Right lobe of liver (tissue), 6 donors: ENCODE measurements at regions not wholly inside any gene's neighbourhood (a gene's known extent, or its start where the extent isn't known, plus 50 kb on each side); places are given as distances from the start of the nearest gene placed in this dataset.

ENCODE experiments used
- ATAC-seq, 4 donors: fragments of 200-7000 bp; cut with Tn5 transposase; one replicate each; pipeline ENCODE4 v1.9.1; 2020; ENCODE audit warnings: mild to moderate bottlenecking in 4 of 4, moderate library complexity in 4 of 4
- DNase-seq, 3 donors: peaks; one replicate each; pipeline ENCODE4 v3.0.0-alpha.2; 2020
- H3K27ac ChIP-seq, 3 donors: fragments of 200-600 bp; one replicate each; pipeline ENCODE4 v1.8.0; 2022
- H3K27me3 ChIP-seq, 2 donors: fragments of 200-600 bp; one replicate each; pipeline ENCODE4 v1.8.0; 2022
- H3K36me3 ChIP-seq, 4 donors: fragments of 200-600 bp; sonication (generic) in 1 of 4; one replicate each; pipeline versions ENCODE4 v1.5.1 to v1.8.0; 2017 to 2022; ENCODE audit warnings: control low read depth in 1 of 4
- H3K4me1 ChIP-seq, 4 donors: fragments of 200-600 bp; sonication (generic) in 1 of 4; one replicate each; pipeline versions ENCODE4 v1.5.1 to v1.8.0; 2017 to 2022; ENCODE audit warnings: control low read depth in 1 of 4
- H3K4me3 ChIP-seq, 3 donors: fragments of 200-600 bp; one replicate each; pipeline ENCODE4 v1.8.0; 2022
- H3K9me3 ChIP-seq, 4 donors: fragments of 200-600 bp; sonication (generic) in 1 of 4; one replicate each; pipeline versions ENCODE4 v1.5.1 to v1.8.0; 2017 to 2022; ENCODE audit warnings: control low read depth in 1 of 4
- POLR2A ChIP-seq: fragments of 450-650 bp; IDR thresholded peaks from one replicate; pipeline ENCODE4 v1.6.1; 2017; ENCODE audit warnings: antibody characterized with exemption, mild to moderate bottlenecking
- WGBS: methylation state at CpG from one replicate; pipeline ENCODE4 v1.1.6; 2018; ENCODE audit warnings: low coverage, low lambda C conversion rate; ENCODE audit not compliant: insufficient coverage; ENCODE audit errors: missing lambda C conversion rate; 5-methylcytosine and 5-hydroxymethylcytosine counted together
- intact Hi-C, 2 donors: fragments of 100-400 bp; cut with DNase I; formaldehyde crosslinking; loops; one replicate each; pipeline versions ENCODE4 v1.11.2 to v1.14.1; 2022
- TF ChIP-seq, protein P1 (sequence below), 4 donors: fragments of 200-600 bp in 3 of 4; fragments of 450-650 bp in 1 of 4; IDR thresholded peaks; one replicate each; pipeline versions ENCODE4 v1.5.1 to v1.8.0; 2016 to 2022; ENCODE audit warnings: antibody characterized with exemption in 4 of 4, mild to moderate bottlenecking in 2 of 4
- donor health status: DM: no; HTN: yes; CAD: no.
- donor health status: DM: no; HTN: no; CAD: no.
- donor health status: DM: no; HTN: no; CAD: no.
- donor health status: DM: no; HTN: yes; CAD: no.
- donor health status: DM: no; HTN: yes; CAD: no.

DNA sequence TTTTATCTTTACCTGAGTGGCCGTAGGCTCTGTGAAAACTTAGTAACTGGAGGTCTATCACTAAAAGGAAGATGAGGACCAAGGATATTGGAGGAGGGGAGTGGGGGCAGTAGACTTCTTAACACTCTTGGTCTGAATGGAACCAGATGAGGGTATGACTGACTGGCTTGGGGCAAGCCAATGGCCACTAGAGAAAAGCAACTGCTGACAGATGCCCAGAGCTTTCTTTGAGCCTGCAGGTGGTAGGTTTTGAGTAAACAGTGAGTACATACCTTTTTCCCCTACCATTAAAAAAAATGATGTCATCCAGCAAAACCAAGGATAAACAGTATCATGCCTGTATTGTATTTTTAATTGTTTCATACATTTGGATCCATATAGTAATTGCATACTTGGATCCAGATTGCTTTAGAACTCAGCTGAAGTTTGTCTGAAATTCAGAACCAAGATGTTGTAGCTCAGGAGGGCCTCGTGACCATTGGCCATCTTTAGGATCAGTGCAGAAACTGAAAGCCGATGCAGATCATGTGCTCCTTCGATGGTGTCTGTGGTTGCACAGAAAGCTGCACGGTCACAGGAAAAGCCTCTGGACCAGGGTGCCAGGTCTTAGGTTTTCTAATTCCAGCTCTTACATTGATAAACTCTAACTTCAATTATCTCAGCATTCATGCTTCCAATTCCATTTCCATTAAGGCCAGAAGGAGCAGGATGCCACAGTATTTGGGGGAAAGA is 131.0 kb downstream of the PDGFRA start:
- no peaks in the 10 kb centered on the region for H3K4me1 ChIP-seq
- DNase-seq (no peak), ATAC-seq (no peak)
- intact Hi-C loops = no loop called here
- TF ChIP-seq POLR2A = no peak
- TF ChIP-seq, protein P1, sequence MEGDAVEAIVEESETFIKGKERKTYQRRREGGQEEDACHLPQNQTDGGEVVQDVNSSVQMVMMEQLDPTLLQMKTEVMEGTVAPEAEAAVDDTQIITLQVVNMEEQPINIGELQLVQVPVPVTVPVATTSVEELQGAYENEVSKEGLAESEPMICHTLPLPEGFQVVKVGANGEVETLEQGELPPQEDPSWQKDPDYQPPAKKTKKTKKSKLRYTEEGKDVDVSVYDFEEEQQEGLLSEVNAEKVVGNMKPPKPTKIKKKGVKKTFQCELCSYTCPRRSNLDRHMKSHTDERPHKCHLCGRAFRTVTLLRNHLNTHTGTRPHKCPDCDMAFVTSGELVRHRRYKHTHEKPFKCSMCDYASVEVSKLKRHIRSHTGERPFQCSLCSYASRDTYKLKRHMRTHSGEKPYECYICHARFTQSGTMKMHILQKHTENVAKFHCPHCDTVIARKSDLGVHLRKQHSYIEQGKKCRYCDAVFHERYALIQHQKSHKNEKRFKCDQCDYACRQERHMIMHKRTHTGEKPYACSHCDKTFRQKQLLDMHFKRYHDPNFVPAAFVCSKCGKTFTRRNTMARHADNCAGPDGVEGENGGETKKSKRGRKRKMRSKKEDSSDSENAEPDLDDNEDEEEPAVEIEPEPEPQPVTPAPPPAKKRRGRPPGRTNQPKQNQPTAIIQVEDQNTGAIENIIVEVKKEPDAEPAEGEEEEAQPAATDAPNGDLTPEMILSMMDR (IDR thresholded peaks at IDR 0.05) = no peak
- no peaks in the 10 kb centered on the region for H3K27me3 ChIP-seq
- 43% methylated on average over 5 of the region's 5 CpGs for WGBS
- no peaks in the 10 kb centered on the region for H3K9me3 ChIP-seq
- H3K4me3 ChIP-seq = no peak overlapping the region
- no peaks in the 10 kb centered on the region for H3K36me3 ChIP-seq
- H3K27ac ChIP-seq = no peak overlapping the region

- intact Hi-C loops = no loop called here
- Histone ChIP-seq H3K4me1 (no peaks in the 10 kb centered on the region), H3K36me3 (no peaks in the 10 kb centered on the region), H3K27ac (no peak overlapping the region), H3K9me3 (no peaks in the 10 kb centered on the region), H3K27me3 (no peaks in the 10 kb centered on the region), H3K4me3 (no peak overlapping the region)
- ATAC-seq (no peak), DNase-seq (no peak)
- TF ChIP-seq, protein P1 (IDR thresholded peaks at IDR 0.05) = no peak
- no peak for TF ChIP-seq POLR2A
- 77% methylated on average over 5 of the region's 8 CpGs for WGBS
These were observed 133.9 kb downstream of the PDGFRA start for GRCh38 chr4:54363037-54363436.

- no peaks in the 10 kb centered on the region for H3K4me1 ChIP-seq
- ATAC-seq (no peak), DNase-seq (no peak)
- no peaks in the 10 kb centered on the region for H3K36me3 ChIP-seq
- no peaks in the 10 kb centered on the region for H3K27me3 ChIP-seq
- intact Hi-C loops = no loop called here
- TF ChIP-seq, protein P1 (IDR thresholded peaks at IDR 0.05) = no peak
- TF ChIP-seq POLR2A = no peak
- no peak overlapping the region for H3K4me3 ChIP-seq
- no peak overlapping the region for H3K27ac ChIP-seq
- no peaks in the 10 kb centered on the region for H3K9me3 ChIP-seq
- 60% methylated on average over 1 of the region's 3 CpGs for WGBS
These were observed 136.6 kb downstream of the PDGFRA start for GRCh38 chr4:54365691-54366090.

- H3K9me3 ChIP-seq = no peaks in the 10 kb centered on the region
- DNase-seq (no peak), ATAC-seq (no peak)
- WGBS = 37% methylated on average over 1 of the region's 1 CpG
- H3K27ac ChIP-seq = no peak overlapping the region
- H3K27me3 ChIP-seq = no peaks in the 10 kb centered on the region
- no peaks in the 10 kb centered on the region for H3K4me1 ChIP-seq
- no peak for TF ChIP-seq POLR2A
- TF ChIP-seq, protein P1 (IDR thresholded peaks at IDR 0.05) = no peak
- no peak overlapping the region for H3K4me3 ChIP-seq
- H3K36me3 ChIP-seq = no peaks in the 10 kb centered on the region
- intact Hi-C loops = no loop called here
These were observed 138.0 kb downstream of the PDGFRA start for GRCh38 chr4:54367059-54367458.
